ENCODE measurements at regions not wholly inside any gene's neighbourhood (a gene's known extent, or its start where the extent isn't known, plus 50 kb on each side); places are given as distances from the start of the nearest gene placed in this dataset.
"Not testable (repeated sequence)": the region's sequence is repeated elsewhere in the genome, so short reads cannot be mapped to it uniquely, and the experiment has no call there.

DNA sequence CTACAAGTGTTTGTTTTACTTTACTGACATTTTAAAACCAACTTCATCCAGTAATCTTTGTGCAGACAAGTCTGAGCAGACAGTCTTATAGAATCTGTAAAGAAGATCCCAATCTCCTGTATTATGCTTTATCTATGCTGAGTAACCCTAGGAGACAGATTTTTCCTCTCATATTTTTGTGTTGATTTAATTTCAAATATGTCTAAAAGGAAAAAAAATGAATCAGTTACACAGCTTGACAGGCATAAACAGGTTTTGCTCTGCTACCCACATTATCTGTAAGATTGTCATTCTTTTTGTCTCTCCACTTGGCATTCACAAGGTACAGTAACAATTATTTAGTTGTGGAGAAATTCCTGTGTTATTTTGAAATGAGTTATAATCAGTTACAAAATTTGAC, 415.0 kb downstream of the NYAP2 start:
- Histone ChIP-seq H3K79me2 (ENCODE audit: control insufficient read depth, insufficient read depth, low read length) (no peaks in the 10 kb centered on the region), H3K36me3 (ENCODE audit: control insufficient read depth, insufficient read depth, low read length) (no peaks in the 10 kb centered on the region), H3K4me2 (ENCODE audit: extremely low read depth, insufficient read depth, low read length) (no peak overlapping the region), H2AFZ (ENCODE audit: low read length) (no peak overlapping the region), H3K4me1 (ENCODE audit: control insufficient read depth, extremely low read depth, insufficient read depth, low read length) (no peaks in the 10 kb centered on the region), H3K4me3 (replicated peaks in 1 of 4; ENCODE audit: control extremely low read depth in 1 of 4, insufficient read depth in 1 of 4, low read depth in 3 of 4, low read length in 4 of 4) (no peak overlapping the region), H3K27me3 (ENCODE audit: control insufficient read depth, insufficient read depth, low read length) (no peaks in the 10 kb centered on the region), H3K9me3 (ENCODE audit: control insufficient read depth, insufficient read depth, low read depth, low read length) (no peaks in the 10 kb centered on the region), H3K9ac (ENCODE audit: insufficient read depth, low read length) (no peak overlapping the region), H3K27ac (ENCODE audit: insufficient read depth, low read length) (no peak overlapping the region), H4K20me1 (ENCODE audit: control insufficient read depth, extremely low read depth, insufficient read depth, low read length) (no peaks in the 10 kb centered on the region)
- TF ChIP-seq, protein P1, sequence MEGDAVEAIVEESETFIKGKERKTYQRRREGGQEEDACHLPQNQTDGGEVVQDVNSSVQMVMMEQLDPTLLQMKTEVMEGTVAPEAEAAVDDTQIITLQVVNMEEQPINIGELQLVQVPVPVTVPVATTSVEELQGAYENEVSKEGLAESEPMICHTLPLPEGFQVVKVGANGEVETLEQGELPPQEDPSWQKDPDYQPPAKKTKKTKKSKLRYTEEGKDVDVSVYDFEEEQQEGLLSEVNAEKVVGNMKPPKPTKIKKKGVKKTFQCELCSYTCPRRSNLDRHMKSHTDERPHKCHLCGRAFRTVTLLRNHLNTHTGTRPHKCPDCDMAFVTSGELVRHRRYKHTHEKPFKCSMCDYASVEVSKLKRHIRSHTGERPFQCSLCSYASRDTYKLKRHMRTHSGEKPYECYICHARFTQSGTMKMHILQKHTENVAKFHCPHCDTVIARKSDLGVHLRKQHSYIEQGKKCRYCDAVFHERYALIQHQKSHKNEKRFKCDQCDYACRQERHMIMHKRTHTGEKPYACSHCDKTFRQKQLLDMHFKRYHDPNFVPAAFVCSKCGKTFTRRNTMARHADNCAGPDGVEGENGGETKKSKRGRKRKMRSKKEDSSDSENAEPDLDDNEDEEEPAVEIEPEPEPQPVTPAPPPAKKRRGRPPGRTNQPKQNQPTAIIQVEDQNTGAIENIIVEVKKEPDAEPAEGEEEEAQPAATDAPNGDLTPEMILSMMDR (conservative IDR thresholded peaks at IDR 0.05 in 1 of 2, IDR thresholded peaks at IDR 0.05 in 1 of 2; ENCODE audit: low read depth in 1 of 2, low read length in 2 of 2) = no peak
- no peak for TF ChIP-seq EZH2 (IDR thresholded peaks at IDR 0.05; ENCODE audit: low read length, missing control alignments)
- DNase-seq (ENCODE audit: low read depth in 2 of 2) = no peak

DNA sequence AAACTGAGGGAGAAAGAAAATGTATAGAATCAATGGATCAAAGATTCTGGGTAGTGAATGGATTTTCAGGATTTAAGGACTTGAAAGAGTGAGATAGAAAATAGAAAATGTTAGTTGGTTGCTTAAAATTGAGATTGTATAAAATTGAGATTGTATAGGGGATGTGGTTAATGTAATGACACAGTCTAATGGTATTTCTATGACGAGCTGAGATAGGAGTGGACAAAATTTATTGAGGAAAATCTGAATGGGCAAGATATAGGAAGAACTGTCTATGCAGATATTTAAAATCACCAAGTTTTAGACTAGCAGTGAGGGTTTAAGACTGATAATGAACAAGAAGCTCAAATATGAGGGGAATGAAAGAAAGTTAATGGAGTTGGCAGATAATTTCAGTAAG, 406.6 kb downstream of the NYAP2 start:
- Histone ChIP-seq H3K27ac (ENCODE audit: insufficient read depth, low read length) (no peak overlapping the region), H3K4me1 (ENCODE audit: control insufficient read depth, extremely low read depth, insufficient read depth, low read length) (no peaks in the 10 kb centered on the region), H3K9me3 (ENCODE audit: control insufficient read depth, insufficient read depth, low read depth, low read length) (no peaks in the 10 kb centered on the region), H3K36me3 (ENCODE audit: control insufficient read depth, insufficient read depth, low read length) (no peaks in the 10 kb centered on the region), H3K27me3 (ENCODE audit: control insufficient read depth, insufficient read depth, low read length) (no peaks in the 10 kb centered on the region), H2AFZ (ENCODE audit: low read length) (no peak overlapping the region), H3K79me2 (ENCODE audit: control insufficient read depth, insufficient read depth, low read length) (no peaks in the 10 kb centered on the region), H3K4me2 (ENCODE audit: extremely low read depth, insufficient read depth, low read length) (no peak overlapping the region), H3K9ac (ENCODE audit: insufficient read depth, low read length) (no peak overlapping the region), H4K20me1 (ENCODE audit: control insufficient read depth, extremely low read depth, insufficient read depth, low read length) (no peaks in the 10 kb centered on the region), H3K4me3 (replicated peaks in 1 of 4; ENCODE audit: control extremely low read depth in 1 of 4, insufficient read depth in 1 of 4, low read depth in 3 of 4, low read length in 4 of 4) (no peak overlapping the region)
- TF ChIP-seq EZH2 (IDR thresholded peaks at IDR 0.05; ENCODE audit: low read length, missing control alignments) = no peak
- TF ChIP-seq, protein P1 (conservative IDR thresholded peaks at IDR 0.05 in 1 of 2, IDR thresholded peaks at IDR 0.05 in 1 of 2; ENCODE audit: low read depth in 1 of 2, low read length in 2 of 2) = no peak
- peak; percentile 6 to 15 for DNase-seq (ENCODE audit: low read depth in 2 of 2)

DNA sequence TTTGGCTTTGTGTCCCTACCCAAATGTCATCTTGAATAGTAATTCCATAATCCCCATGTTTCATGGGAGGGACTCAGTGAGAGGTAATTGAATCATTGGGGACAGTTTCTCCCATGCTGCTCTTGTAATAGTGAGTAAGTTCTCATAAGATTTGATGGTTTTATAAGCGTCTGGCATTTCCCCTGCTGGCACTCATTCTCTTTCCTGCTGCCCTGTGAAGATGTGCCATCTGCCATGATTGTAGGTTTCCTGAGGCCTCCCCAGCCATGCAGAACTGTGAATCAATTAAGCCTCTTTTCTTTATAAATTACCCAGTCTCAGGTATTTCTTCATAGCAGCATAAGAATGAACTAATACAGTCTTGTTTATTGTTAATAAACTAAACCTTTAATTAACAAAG, 402.6 kb downstream of the NYAP2 start:
- not testable (repeated sequence) for H3K9me3 ChIP-seq (ENCODE audit: control insufficient read depth, insufficient read depth, low read depth, low read length); H2AFZ ChIP-seq (ENCODE audit: low read length); H3K27me3 ChIP-seq (ENCODE audit: control insufficient read depth, insufficient read depth, low read length); H3K27ac ChIP-seq (ENCODE audit: insufficient read depth, low read length); H3K4me2 ChIP-seq (ENCODE audit: extremely low read depth, insufficient read depth, low read length); DNase-seq (ENCODE audit: low read depth in 2 of 2); H3K9ac ChIP-seq (ENCODE audit: insufficient read depth, low read length); H3K4me3 ChIP-seq (replicated peaks in 1 of 4; ENCODE audit: control extremely low read depth in 1 of 4, insufficient read depth in 1 of 4, low read depth in 3 of 4, low read length in 4 of 4); H3K36me3 ChIP-seq (ENCODE audit: control insufficient read depth, insufficient read depth, low read length); H3K4me1 ChIP-seq (ENCODE audit: control insufficient read depth, extremely low read depth, insufficient read depth, low read length); H4K20me1 ChIP-seq (ENCODE audit: control insufficient read depth, extremely low read depth, insufficient read depth, low read length); H3K79me2 ChIP-seq (ENCODE audit: control insufficient read depth, insufficient read depth, low read length)

DNA sequence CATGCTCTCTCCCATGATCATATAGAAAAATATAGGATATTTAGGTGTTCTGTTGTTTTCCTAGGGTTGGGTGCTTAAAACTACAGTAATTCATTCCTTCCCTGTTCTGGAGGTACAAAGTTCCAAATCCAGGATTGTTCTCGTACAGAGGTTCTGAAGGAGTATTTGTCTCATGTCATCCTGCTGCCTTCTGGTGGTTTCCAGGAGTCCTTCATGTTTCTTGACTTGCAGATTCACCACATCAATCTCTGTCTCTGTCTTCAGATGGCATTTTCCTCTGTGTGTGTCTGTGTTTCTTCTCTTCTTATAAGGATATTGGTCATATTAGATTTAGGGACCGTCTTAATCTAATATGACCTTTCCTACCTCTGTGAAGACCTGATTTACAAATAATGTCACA, 397.9 kb downstream of the NYAP2 start:
- H3K79me2 ChIP-seq (ENCODE audit: control insufficient read depth, insufficient read depth, low read length) = no peaks in the 10 kb centered on the region
- no peak overlapping the region for H3K4me2 ChIP-seq (ENCODE audit: extremely low read depth, insufficient read depth, low read length)
- TF ChIP-seq, protein P1 (conservative IDR thresholded peaks at IDR 0.05 in 1 of 2, IDR thresholded peaks at IDR 0.05 in 1 of 2; ENCODE audit: low read depth in 1 of 2, low read length in 2 of 2) = no peak
- no peak for TF ChIP-seq EZH2 (IDR thresholded peaks at IDR 0.05; ENCODE audit: low read length, missing control alignments)
- no peak overlapping the region for H2AFZ ChIP-seq (ENCODE audit: low read length)
- no peak overlapping the region for H3K4me3 ChIP-seq (replicated peaks in 1 of 4; ENCODE audit: control extremely low read depth in 1 of 4, insufficient read depth in 1 of 4, low read depth in 3 of 4, low read length in 4 of 4)
- H3K27ac ChIP-seq (ENCODE audit: insufficient read depth, low read length) = no peak overlapping the region
- H4K20me1 ChIP-seq (ENCODE audit: control insufficient read depth, extremely low read depth, insufficient read depth, low read length) = no peaks in the 10 kb centered on the region
- DNase-seq (ENCODE audit: low read depth in 2 of 2) = no peak
- no peak overlapping the region for H3K9ac ChIP-seq (ENCODE audit: insufficient read depth, low read length)
- H3K4me1 ChIP-seq (ENCODE audit: control insufficient read depth, extremely low read depth, insufficient read depth, low read length) = no peaks in the 10 kb centered on the region
- H3K27me3 ChIP-seq (ENCODE audit: control insufficient read depth, insufficient read depth, low read length) = no peaks in the 10 kb centered on the region
- H3K36me3 ChIP-seq (ENCODE audit: control insufficient read depth, insufficient read depth, low read length) = no peaks in the 10 kb centered on the region
- H3K9me3 ChIP-seq (ENCODE audit: control insufficient read depth, insufficient read depth, low read depth, low read length) = no peaks in the 10 kb centered on the region
